ENCODE measurements at regions not wholly inside any gene's neighbourhood (a gene's known extent, or its start where the extent isn't known, plus 50 kb on each side); places are given as distances from the start of the nearest gene placed in this dataset.
A peak's percentile ranks its signal among the peaks of the same experiment; 100 is the strongest.

- peak in 1 of 2 experiments; percentile 86 for DNase-seq
These were observed 250.0 kb upstream of the MPDZ start for GRCh38 chr9:13529321-13530104.

GRCh38 chr9:13524245-13524644, 244.8 kb upstream of the MPDZ start:
- DNase-seq = no peak

GRCh38 chr9:13520069-13520468, 240.6 kb upstream of the MPDZ start:
- no peak for DNase-seq

- DNase-seq = no peak
These were observed 234.4 kb upstream of the MPDZ start for GRCh38 chr9:13513716-13514444.

GRCh38 chr9:13513286-13513685, 233.8 kb upstream of the MPDZ start:
- no peak for DNase-seq

GRCh38 chr9:13508681-13509080, 229.2 kb upstream of the MPDZ start:
- DNase-seq = no peak

GRCh38 chr9:13508086-13508485, 228.6 kb upstream of the MPDZ start:
- no peak for DNase-seq

GRCh38 chr9:13505797-13506196, 226.3 kb upstream of the MPDZ start:
- no peak for DNase-seq

- no peak for DNase-seq
These were observed 224.1 kb upstream of the MPDZ start for GRCh38 chr9:13503599-13503998.

- no peak for DNase-seq
These were observed 223.0 kb upstream of the MPDZ start for GRCh38 chr9:13502484-13502883.

GRCh38 chr9:13501018-13501417, 221.5 kb upstream of the MPDZ start:
- DNase-seq = no peak

- DNase-seq = no peak
These were observed 220.5 kb upstream of the MPDZ start for GRCh38 chr9:13500034-13500433.

GRCh38 chr9:13493697-13494096, 214.2 kb upstream of the MPDZ start:
- DNase-seq = no peak

- no peak for DNase-seq
These were observed 212.3 kb upstream of the MPDZ start for GRCh38 chr9:13491493-13492424.

- DNase-seq = no peak
These were observed 211.6 kb upstream of the MPDZ start for GRCh38 chr9:13491138-13491492.

- DNase-seq = no peak
These were observed 208.4 kb upstream of the MPDZ start for GRCh38 chr9:13487936-13488335.

- DNase-seq = no peak
These were observed 208.0 kb upstream of the MPDZ start for GRCh38 chr9:13487498-13487897.

GRCh38 chr9:13487071-13487470, 207.6 kb upstream of the MPDZ start:
- DNase-seq = no peak

- peak in 1 of 2 experiments; percentile 78 for DNase-seq
These were observed 205.6 kb upstream of the MPDZ start for GRCh38 chr9:13485068-13485596.

GRCh38 chr9:13484186-13484585, 204.7 kb upstream of the MPDZ start:
- DNase-seq = no peak

- DNase-seq = no peak
These were observed 201.8 kb upstream of the MPDZ start for GRCh38 chr9:13481274-13481673.

- peak in 1 of 2 experiments; percentile 78 for DNase-seq
These were observed 201.2 kb upstream of the MPDZ start for GRCh38 chr9:13480693-13481092.

- no peak for DNase-seq
These were observed 199.6 kb upstream of the MPDZ start for GRCh38 chr9:13479096-13479495.

Data from NCI-H446 (cell line).